ENCODE measurements at regions not wholly inside any gene's neighbourhood (a gene's known extent, or its start where the extent isn't known, plus 50 kb on each side); places are given as distances from the start of the nearest gene placed in this dataset.

DNA sequence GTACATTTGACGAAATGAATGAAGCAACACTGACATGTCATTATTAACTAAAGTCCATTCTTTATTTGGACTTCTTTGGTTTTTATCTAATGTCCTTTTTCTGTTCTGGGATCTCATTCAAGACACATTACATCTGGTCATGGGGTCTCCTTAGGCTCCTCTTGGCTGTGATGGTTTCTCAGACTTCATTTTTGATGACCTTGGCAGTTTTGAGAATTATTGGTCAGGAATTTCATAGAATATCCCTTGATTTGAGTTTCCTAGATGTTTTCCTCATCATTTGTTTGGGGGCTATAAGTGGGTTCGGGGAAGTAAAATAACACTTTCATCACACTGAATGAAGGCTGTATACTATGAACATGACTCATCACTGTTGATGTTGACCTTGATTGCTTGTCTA, 770.6 kb downstream of the AACS start:
- Histone ChIP-seq H3K79me2 (ENCODE audit: insufficient read depth, low read length) (no peaks in the 10 kb centered on the region), H4K20me1 (ENCODE audit: insufficient read depth, low read length) (no peaks in the 10 kb centered on the region), H3K27ac (ENCODE audit: low read depth, low read length, poor library complexity, severe bottlenecking) (no peak overlapping the region), H3K9me2 (ENCODE audit: low read depth, low read length) (no peaks in the 10 kb centered on the region), H3F3A (ENCODE audit: insufficient read depth, low read length) (no peaks in the 10 kb centered on the region), H3K9ac (ENCODE audit: low read length) (no peak overlapping the region), H3K4me1 (ENCODE audit: insufficient read depth, low read length, severe bottlenecking) (no peaks in the 10 kb centered on the region), H3K4me3 (ENCODE audit: low read depth, low read length, poor library complexity, severe bottlenecking) (no peak overlapping the region), H3K27me3 (ENCODE audit: insufficient read depth, low read length) (no peaks in the 10 kb centered on the region), H3K9me3 (ENCODE audit: low read length) (no peaks in the 10 kb centered on the region), H3K4me2 (ENCODE audit: low read length) (no peak overlapping the region), H3K36me3 (ENCODE audit: insufficient read depth, low read length) (no peaks in the 10 kb centered on the region), H2AFZ (ENCODE audit: low read length) (no peak overlapping the region)
- TF ChIP-seq, protein P1, sequence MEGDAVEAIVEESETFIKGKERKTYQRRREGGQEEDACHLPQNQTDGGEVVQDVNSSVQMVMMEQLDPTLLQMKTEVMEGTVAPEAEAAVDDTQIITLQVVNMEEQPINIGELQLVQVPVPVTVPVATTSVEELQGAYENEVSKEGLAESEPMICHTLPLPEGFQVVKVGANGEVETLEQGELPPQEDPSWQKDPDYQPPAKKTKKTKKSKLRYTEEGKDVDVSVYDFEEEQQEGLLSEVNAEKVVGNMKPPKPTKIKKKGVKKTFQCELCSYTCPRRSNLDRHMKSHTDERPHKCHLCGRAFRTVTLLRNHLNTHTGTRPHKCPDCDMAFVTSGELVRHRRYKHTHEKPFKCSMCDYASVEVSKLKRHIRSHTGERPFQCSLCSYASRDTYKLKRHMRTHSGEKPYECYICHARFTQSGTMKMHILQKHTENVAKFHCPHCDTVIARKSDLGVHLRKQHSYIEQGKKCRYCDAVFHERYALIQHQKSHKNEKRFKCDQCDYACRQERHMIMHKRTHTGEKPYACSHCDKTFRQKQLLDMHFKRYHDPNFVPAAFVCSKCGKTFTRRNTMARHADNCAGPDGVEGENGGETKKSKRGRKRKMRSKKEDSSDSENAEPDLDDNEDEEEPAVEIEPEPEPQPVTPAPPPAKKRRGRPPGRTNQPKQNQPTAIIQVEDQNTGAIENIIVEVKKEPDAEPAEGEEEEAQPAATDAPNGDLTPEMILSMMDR (IDR thresholded peaks at IDR 0.05; ENCODE audit: low read length): no peak
- no peak for TF ChIP-seq EZH2 (IDR thresholded peaks at IDR 0.05; ENCODE audit: borderline replicate concordance, low read length)

DNA sequence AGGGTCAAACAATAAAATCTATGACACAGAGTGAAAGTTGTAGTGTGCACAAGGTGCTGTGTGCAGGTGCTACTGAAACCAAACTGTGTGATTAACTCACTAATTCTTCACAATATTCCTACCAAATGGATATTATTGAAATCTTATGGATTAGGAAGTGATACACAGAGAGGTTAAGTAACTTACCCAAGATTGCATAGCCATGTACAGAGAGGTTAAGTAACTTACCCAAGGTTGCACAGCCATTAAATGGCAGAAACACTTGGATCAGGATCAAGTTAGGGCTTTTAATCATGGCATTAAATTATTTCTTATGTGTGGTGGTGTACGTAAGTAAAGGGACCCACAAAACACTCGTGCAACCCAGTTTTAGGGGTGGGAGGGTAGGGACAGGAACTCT, 771.4 kb downstream of the AACS start:
- Histone ChIP-seq H3K79me2 (ENCODE audit: insufficient read depth, low read length) (no peaks in the 10 kb centered on the region), H2AFZ (ENCODE audit: low read length) (no peak overlapping the region), H3F3A (ENCODE audit: insufficient read depth, low read length) (no peaks in the 10 kb centered on the region), H3K27ac (ENCODE audit: low read depth, low read length, poor library complexity, severe bottlenecking) (no peak overlapping the region), H4K20me1 (ENCODE audit: insufficient read depth, low read length) (no peaks in the 10 kb centered on the region), H3K9me2 (ENCODE audit: low read depth, low read length) (no peaks in the 10 kb centered on the region), H3K4me1 (ENCODE audit: insufficient read depth, low read length, severe bottlenecking) (no peaks in the 10 kb centered on the region), H3K4me2 (ENCODE audit: low read length) (no peak overlapping the region), H3K27me3 (ENCODE audit: insufficient read depth, low read length) (no peaks in the 10 kb centered on the region), H3K9me3 (ENCODE audit: low read length) (no peaks in the 10 kb centered on the region), H3K4me3 (ENCODE audit: low read depth, low read length, poor library complexity, severe bottlenecking) (no peak overlapping the region), H3K9ac (ENCODE audit: low read length) (no peak overlapping the region), H3K36me3 (ENCODE audit: insufficient read depth, low read length) (no peaks in the 10 kb centered on the region)
- TF ChIP-seq, protein P1 (IDR thresholded peaks at IDR 0.05; ENCODE audit: low read length): no peak
- TF ChIP-seq EZH2 (IDR thresholded peaks at IDR 0.05; ENCODE audit: borderline replicate concordance, low read length): no peak

DNA sequence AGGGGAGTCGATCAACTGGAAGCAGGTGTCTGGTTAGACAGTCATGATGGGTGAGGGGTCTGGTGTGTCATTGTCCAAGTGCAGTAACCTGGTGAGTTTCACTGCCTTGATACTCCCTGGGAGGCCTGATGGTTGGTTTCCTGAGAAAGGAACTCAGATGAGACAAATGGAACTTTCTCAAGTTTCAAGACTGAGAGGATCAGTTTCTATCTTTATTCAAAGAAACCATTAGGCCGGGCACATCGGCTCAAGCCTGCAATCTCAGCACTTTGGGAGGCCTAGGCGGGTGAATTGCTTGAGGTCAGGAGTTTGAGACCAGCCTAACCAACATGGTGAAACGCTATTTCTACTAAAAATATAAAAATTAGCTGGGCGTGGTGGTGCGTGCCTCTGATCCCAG, 776.1 kb downstream of the AACS start:
- Histone ChIP-seq H4K20me1 (ENCODE audit: insufficient read depth, low read length) (no peaks in the 10 kb centered on the region), H3K4me1 (ENCODE audit: insufficient read depth, low read length, severe bottlenecking) (no peaks in the 10 kb centered on the region), H3K9me2 (ENCODE audit: low read depth, low read length) (no peaks in the 10 kb centered on the region), H3K9me3 (ENCODE audit: low read length) (no peaks in the 10 kb centered on the region), H3K9ac (ENCODE audit: low read length) (no peak overlapping the region), H3F3A (ENCODE audit: insufficient read depth, low read length) (no peaks in the 10 kb centered on the region), H3K27me3 (ENCODE audit: insufficient read depth, low read length) (no peaks in the 10 kb centered on the region), H3K4me3 (ENCODE audit: low read depth, low read length, poor library complexity, severe bottlenecking) (no peak overlapping the region), H3K36me3 (ENCODE audit: insufficient read depth, low read length) (no peaks in the 10 kb centered on the region), H3K79me2 (ENCODE audit: insufficient read depth, low read length) (no peaks in the 10 kb centered on the region), H3K27ac (ENCODE audit: low read depth, low read length, poor library complexity, severe bottlenecking) (no peak overlapping the region), H2AFZ (ENCODE audit: low read length) (no peak overlapping the region), H3K4me2 (ENCODE audit: low read length) (no peak overlapping the region)
- no peak for TF ChIP-seq EZH2 (IDR thresholded peaks at IDR 0.05; ENCODE audit: borderline replicate concordance, low read length)
- TF ChIP-seq, protein P1 (IDR thresholded peaks at IDR 0.05; ENCODE audit: low read length): no peak
